Smooth muscle cell (in vitro differentiated cells): ENCODE measurements at regions not wholly inside any gene's neighbourhood (a gene's known extent, or its start where the extent isn't known, plus 50 kb on each side); places are given as distances from the start of the nearest gene placed in this dataset.

ENCODE experiments used
- DNase-seq: peaks from one replicate; lab custom pipeline; 2025; ENCODE audit not compliant: unreplicated experiment; lab: John Stamatoyannopoulos, UW
- H2AFZ ChIP-seq: fragments of 200-600 bp; sonication (generic); 2 replicates; pipeline ENCODE4 v1.6.0; 2016; ENCODE audit warnings: antibody characterized with exemption, low read depth, mild to moderate bottlenecking
- H3F3A ChIP-seq: fragments of 200-600 bp; sonication (generic); 2 replicates; pipeline ENCODE4 v1.6.0; 2017; ENCODE audit warnings: antibody characterized with exemption, low read depth
- H3K27ac ChIP-seq: fragments of 200-600 bp; sonication (generic); 2 replicates; pipeline ENCODE4 v1.5.1; 2016; ENCODE audit warnings: low read depth, mild to moderate bottlenecking
- H3K27me3 ChIP-seq: fragments of 200-600 bp; sonication (generic); 2 replicates; pipeline ENCODE4 v1.6.1; 2016; ENCODE audit warnings: low read depth, mild to moderate bottlenecking
- H3K36me3 ChIP-seq: fragments of 200-600 bp; sonication (generic); 2 replicates; pipeline ENCODE4 v1.5.1; 2016; ENCODE audit warnings: low read depth
- H3K4me1 ChIP-seq: fragments of 200-600 bp; sonication (generic); 2 replicates; pipeline ENCODE4 v1.5.1; 2016; ENCODE audit warnings: low read depth
- H3K4me2 ChIP-seq: fragments of 200-600 bp; sonication (generic); 2 replicates; pipeline ENCODE4 v1.6.0; 2016; ENCODE audit warnings: mild to moderate bottlenecking
- H3K4me3 ChIP-seq: fragments of 200-600 bp; sonication (generic); 2 replicates; pipeline ENCODE4 v1.5.1; 2016; ENCODE audit warnings: mild to moderate bottlenecking
- H3K79me2 ChIP-seq: fragments of 200-600 bp; sonication (generic); 2 replicates; pipeline ENCODE4 v1.6.0; 2016; ENCODE audit warnings: low read depth, mild to moderate bottlenecking
- H3K9ac ChIP-seq: fragments of 200-600 bp; sonication (generic); 2 replicates; pipeline ENCODE4 v1.6.0; 2016; ENCODE audit warnings: low read depth
- H3K9me3 ChIP-seq: fragments of 200-600 bp; sonication (generic); replicated peaks from 2 replicates; pipeline ENCODE4 v1.5.1; 2016; ENCODE audit warnings: low read depth
- H4K20me1 ChIP-seq: fragments of 200-600 bp; sonication (generic); 2 replicates; pipeline ENCODE4 v1.6.0; 2016; ENCODE audit warnings: low read depth
- CTCF ChIP-seq: fragments of 200-600 bp; sonication (generic); IDR thresholded peaks from 2 replicates; pipeline ENCODE4 v1.5.1; 2017; ENCODE audit warnings: borderline replicate concordance, mild to moderate bottlenecking, antibody characterized with exemption; ENCODE audit not compliant: insufficient read depth, poor library complexity, severe bottlenecking
- WGBS: methylation state at CpG from one replicate; pipeline ENCODE4 v1.1.7; 2016; ENCODE audit warnings: low lambda C conversion rate; 5-methylcytosine and 5-hydroxymethylcytosine counted together

- no peak for DNase-seq
- Histone ChIP-seq H3K4me1 (no peaks in the 10 kb centered on the region), H3K9ac (no peak overlapping the region), H3K27me3 (no peaks in the 10 kb centered on the region), H3K27ac (no peak overlapping the region), H3K9me3 (no peaks in the 10 kb centered on the region), H3F3A (no peaks in the 10 kb centered on the region), H2AFZ (no peak overlapping the region), H3K4me2 (no peak overlapping the region), H3K36me3 (no peaks in the 10 kb centered on the region), H3K79me2 (no peaks in the 10 kb centered on the region), H4K20me1 (no peaks in the 10 kb centered on the region), H3K4me3 (no peak overlapping the region)
- TF ChIP-seq CTCF = no peak
Observed at GRCh38 chr13:105492216-105492615, 1043.2 kb downstream of the EFNB2 start.

- Histone ChIP-seq H3K4me3 (no peak overlapping the region), H3K27me3 (no peaks in the 10 kb centered on the region), H3F3A (no peaks in the 10 kb centered on the region), H4K20me1 (no peaks in the 10 kb centered on the region), H3K36me3 (no peaks in the 10 kb centered on the region), H3K9me3 (no peaks in the 10 kb centered on the region), H3K4me1 (no peaks in the 10 kb centered on the region), H3K9ac (no peak overlapping the region), H3K4me2 (no peak overlapping the region), H2AFZ (no peak overlapping the region), H3K79me2 (no peaks in the 10 kb centered on the region), H3K27ac (no peak overlapping the region)
- TF ChIP-seq CTCF = no peak
- 64% methylated on average over 3 of the region's 3 CpGs for WGBS
- DNase-seq = no peak
Observed at GRCh38 chr13:105491345-105491744, 1044.1 kb downstream of the EFNB2 start.

- Histone ChIP-seq H2AFZ (no peak overlapping the region), H3K36me3 (no peaks in the 10 kb centered on the region), H3K79me2 (no peaks in the 10 kb centered on the region), H3K4me2 (no peak overlapping the region), H3K4me3 (no peak overlapping the region), H3K27me3 (no peaks in the 10 kb centered on the region), H3K9me3 (no peaks in the 10 kb centered on the region), H4K20me1 (no peaks in the 10 kb centered on the region), H3K4me1 (no peaks in the 10 kb centered on the region), H3K9ac (no peak overlapping the region), H3K27ac (no peak overlapping the region), H3F3A (no peaks in the 10 kb centered on the region)
- no peak for DNase-seq
- no peak for TF ChIP-seq CTCF
- WGBS = 62% methylated on average over 2 of the region's 2 CpGs
Observed at GRCh38 chr13:105485081-105485480, 1050.4 kb downstream of the EFNB2 start.

- WGBS = 25% methylated on average over 2 of the region's 2 CpGs
- TF ChIP-seq CTCF = no peak
Observed at GRCh38 chr13:105474983-105475610, 1060.4 kb downstream of the EFNB2 start.

More at GRCh38 chr13:105474983-105475610, 1060.4 kb downstream of the EFNB2 start:
- no peaks in the 10 kb centered on the region for H4K20me1 ChIP-seq
- peaks cover 8% of the 10 kb centered on the region for H3K4me1 ChIP-seq
- H3K36me3 ChIP-seq = no peaks in the 10 kb centered on the region
- H3K79me2 ChIP-seq = no peaks in the 10 kb centered on the region
- H3K9ac ChIP-seq = no peak overlapping the region
- peak overlapping the region; percentile 56 for H2AFZ ChIP-seq
- no peaks in the 10 kb centered on the region for H3K27me3 ChIP-seq
- peak overlapping the region; percentile 45 for H3K4me2 ChIP-seq
- no peaks in the 10 kb centered on the region for H3F3A ChIP-seq
- H3K4me3 ChIP-seq = no peak overlapping the region
- DNase-seq = no peak
- no peaks in the 10 kb centered on the region for H3K9me3 ChIP-seq
- H3K27ac ChIP-seq = peak overlapping the region; percentile 36
